ENCODE measurements at regions not wholly inside any gene's neighbourhood (a gene's known extent, or its start where the extent isn't known, plus 50 kb on each side); places are given as distances from the start of the nearest gene placed in this dataset.

DNA sequence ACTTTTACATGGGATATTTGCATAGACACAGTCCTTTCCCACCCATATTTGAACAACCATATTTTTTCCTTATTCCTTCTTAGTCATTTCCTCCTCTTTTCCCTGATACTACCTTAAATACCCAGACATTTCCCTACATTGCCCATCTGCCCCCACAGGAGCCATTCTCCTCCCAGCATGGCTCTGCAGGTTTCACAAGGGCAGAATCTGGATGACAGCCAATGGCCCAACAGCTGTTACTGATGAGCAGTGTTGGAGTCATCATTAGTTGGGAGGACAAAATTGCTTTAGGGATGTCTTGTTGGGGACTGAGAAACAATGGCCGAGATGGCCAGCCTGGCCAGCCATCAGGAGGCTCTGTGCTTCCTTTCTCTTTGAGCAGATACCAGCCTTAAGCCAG is 209.5 kb downstream of the KLF5 start:
- H3K4me1 ChIP-seq (ENCODE audit: insufficient read depth, low read length, severe bottlenecking): no peaks in the 10 kb centered on the region
- TF ChIP-seq, protein P1, sequence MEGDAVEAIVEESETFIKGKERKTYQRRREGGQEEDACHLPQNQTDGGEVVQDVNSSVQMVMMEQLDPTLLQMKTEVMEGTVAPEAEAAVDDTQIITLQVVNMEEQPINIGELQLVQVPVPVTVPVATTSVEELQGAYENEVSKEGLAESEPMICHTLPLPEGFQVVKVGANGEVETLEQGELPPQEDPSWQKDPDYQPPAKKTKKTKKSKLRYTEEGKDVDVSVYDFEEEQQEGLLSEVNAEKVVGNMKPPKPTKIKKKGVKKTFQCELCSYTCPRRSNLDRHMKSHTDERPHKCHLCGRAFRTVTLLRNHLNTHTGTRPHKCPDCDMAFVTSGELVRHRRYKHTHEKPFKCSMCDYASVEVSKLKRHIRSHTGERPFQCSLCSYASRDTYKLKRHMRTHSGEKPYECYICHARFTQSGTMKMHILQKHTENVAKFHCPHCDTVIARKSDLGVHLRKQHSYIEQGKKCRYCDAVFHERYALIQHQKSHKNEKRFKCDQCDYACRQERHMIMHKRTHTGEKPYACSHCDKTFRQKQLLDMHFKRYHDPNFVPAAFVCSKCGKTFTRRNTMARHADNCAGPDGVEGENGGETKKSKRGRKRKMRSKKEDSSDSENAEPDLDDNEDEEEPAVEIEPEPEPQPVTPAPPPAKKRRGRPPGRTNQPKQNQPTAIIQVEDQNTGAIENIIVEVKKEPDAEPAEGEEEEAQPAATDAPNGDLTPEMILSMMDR (IDR thresholded peaks at IDR 0.05; ENCODE audit: low read length): no peak
- TF ChIP-seq EZH2 (IDR thresholded peaks at IDR 0.05; ENCODE audit: borderline replicate concordance, low read length): no peak

DNA sequence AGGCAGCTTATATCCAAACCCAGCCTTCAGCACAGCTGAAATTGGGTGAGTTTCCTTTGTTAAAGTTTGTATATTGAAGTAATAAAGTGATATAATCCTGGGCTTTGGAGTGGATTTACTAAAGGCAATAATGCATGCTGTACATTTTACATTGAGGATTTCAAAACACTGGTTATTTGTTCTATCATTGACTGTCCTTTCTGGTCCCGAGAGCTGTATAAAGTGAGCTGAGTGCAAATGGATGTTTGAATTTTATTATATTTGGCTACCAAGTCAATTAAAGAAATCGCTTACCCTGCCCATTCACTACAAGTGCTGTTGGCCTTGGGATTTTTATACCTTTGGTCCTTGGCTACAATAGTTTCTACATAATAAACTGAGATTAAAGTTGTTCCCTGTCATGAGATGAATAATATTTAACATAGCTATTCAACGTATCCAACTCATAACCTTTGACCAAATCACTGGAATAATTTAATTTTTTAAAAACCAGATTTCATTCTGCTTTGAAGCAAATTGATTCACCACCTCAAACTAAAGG is 207.9 kb downstream of the KLF5 start:
- Histone ChIP-seq H3K9me3 (ENCODE audit: low read length) (no peaks in the 10 kb centered on the region), H3K9me2 (ENCODE audit: low read depth, low read length) (no peaks in the 10 kb centered on the region), H3K4me3 (ENCODE audit: low read depth, low read length, poor library complexity, severe bottlenecking) (no peak overlapping the region), H3K27me3 (ENCODE audit: insufficient read depth, low read length) (no peaks in the 10 kb centered on the region), H3K36me3 (ENCODE audit: insufficient read depth, low read length) (no peaks in the 10 kb centered on the region), H3F3A (ENCODE audit: insufficient read depth, low read length) (no peaks in the 10 kb centered on the region), H3K79me2 (ENCODE audit: insufficient read depth, low read length) (no peaks in the 10 kb centered on the region), H3K4me1 (ENCODE audit: insufficient read depth, low read length, severe bottlenecking) (no peaks in the 10 kb centered on the region), H3K4me2 (ENCODE audit: low read length) (no peak overlapping the region), H3K9ac (ENCODE audit: low read length) (no peak overlapping the region), H4K20me1 (ENCODE audit: insufficient read depth, low read length) (no peaks in the 10 kb centered on the region), H3K27ac (ENCODE audit: low read depth, low read length, poor library complexity, severe bottlenecking) (no peak overlapping the region), H2AFZ (ENCODE audit: low read length) (no peak overlapping the region)
- TF ChIP-seq EZH2 (IDR thresholded peaks at IDR 0.05; ENCODE audit: borderline replicate concordance, low read length): no peak
- TF ChIP-seq, protein P1 (IDR thresholded peaks at IDR 0.05; ENCODE audit: low read length): no peak

More for the DNA sequence above, 209.5 kb downstream of the KLF5 start:
- H3K9ac ChIP-seq (ENCODE audit: low read length): no peak overlapping the region
- H3K4me2 ChIP-seq (ENCODE audit: low read length): no peak overlapping the region
- no peaks in the 10 kb centered on the region for H3F3A ChIP-seq (ENCODE audit: insufficient read depth, low read length)
- no peaks in the 10 kb centered on the region for H3K9me2 ChIP-seq (ENCODE audit: low read depth, low read length)
- no peaks in the 10 kb centered on the region for H3K9me3 ChIP-seq (ENCODE audit: low read length)
- H3K79me2 ChIP-seq (ENCODE audit: insufficient read depth, low read length): no peaks in the 10 kb centered on the region
- no peaks in the 10 kb centered on the region for H3K36me3 ChIP-seq (ENCODE audit: insufficient read depth, low read length)
- no peaks in the 10 kb centered on the region for H4K20me1 ChIP-seq (ENCODE audit: insufficient read depth, low read length)
- H3K4me3 ChIP-seq (ENCODE audit: low read depth, low read length, poor library complexity, severe bottlenecking): no peak overlapping the region
- no peaks in the 10 kb centered on the region for H3K27me3 ChIP-seq (ENCODE audit: insufficient read depth, low read length)
- H2AFZ ChIP-seq (ENCODE audit: low read length): no peak overlapping the region
- no peak overlapping the region for H3K27ac ChIP-seq (ENCODE audit: low read depth, low read length, poor library complexity, severe bottlenecking)

DNA sequence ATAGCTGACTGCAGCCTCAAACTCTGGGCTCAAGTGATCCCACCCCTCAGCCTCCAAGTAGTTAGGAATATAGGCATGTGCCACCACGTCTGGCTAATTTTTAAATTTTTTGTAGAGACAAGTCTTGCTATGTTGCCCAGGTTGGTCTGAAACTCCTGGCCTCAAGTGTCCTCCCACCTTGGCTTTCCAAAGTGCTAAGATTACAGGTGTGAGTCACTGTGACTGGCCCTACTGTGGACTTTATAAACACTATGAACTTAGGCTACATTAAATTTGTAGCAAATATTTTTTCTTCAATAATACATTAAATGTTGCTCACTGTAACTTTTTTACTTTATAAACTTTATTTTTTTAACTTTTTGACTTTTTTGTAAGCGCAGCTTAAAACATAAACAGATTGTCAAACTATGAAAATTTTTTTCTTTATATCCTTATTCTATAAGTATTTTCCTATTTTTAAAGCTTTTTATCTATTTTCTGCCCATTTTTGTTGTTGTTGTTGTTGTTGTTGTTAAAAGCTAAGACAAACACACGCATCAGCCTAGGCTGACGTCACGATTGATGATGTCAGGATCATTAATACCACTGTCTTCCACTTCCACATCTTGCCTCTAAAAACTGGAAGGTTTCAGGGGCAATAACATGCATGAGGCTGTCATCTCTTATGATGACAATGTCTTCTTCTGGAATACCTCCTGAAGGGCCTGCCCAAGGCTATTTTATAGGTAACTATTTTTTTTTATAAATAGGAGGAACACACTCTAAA is 204.2 kb downstream of the KLF5 start:
- Histone ChIP-seq H3K27ac (ENCODE audit: low read depth, low read length, poor library complexity, severe bottlenecking) (no peak overlapping the region), H3K9me2 (ENCODE audit: low read depth, low read length) (no peaks in the 10 kb centered on the region), H3F3A (ENCODE audit: insufficient read depth, low read length) (no peaks in the 10 kb centered on the region), H3K27me3 (ENCODE audit: insufficient read depth, low read length) (no peaks in the 10 kb centered on the region), H3K36me3 (ENCODE audit: insufficient read depth, low read length) (no peaks in the 10 kb centered on the region), H4K20me1 (ENCODE audit: insufficient read depth, low read length) (no peaks in the 10 kb centered on the region), H3K4me1 (ENCODE audit: insufficient read depth, low read length, severe bottlenecking) (no peaks in the 10 kb centered on the region), H3K79me2 (ENCODE audit: insufficient read depth, low read length) (no peaks in the 10 kb centered on the region), H3K9ac (ENCODE audit: low read length) (no peak overlapping the region), H3K4me2 (ENCODE audit: low read length) (no peak overlapping the region), H2AFZ (ENCODE audit: low read length) (no peak overlapping the region), H3K9me3 (ENCODE audit: low read length) (no peaks in the 10 kb centered on the region), H3K4me3 (ENCODE audit: low read depth, low read length, poor library complexity, severe bottlenecking) (no peak overlapping the region)
- TF ChIP-seq EZH2 (IDR thresholded peaks at IDR 0.05; ENCODE audit: borderline replicate concordance, low read length): no peak
- TF ChIP-seq, protein P1 (IDR thresholded peaks at IDR 0.05; ENCODE audit: low read length): no peak
